NT2/D1 (cell line): ENCODE measurements at regions not wholly inside any gene's neighbourhood (a gene's known extent, or its start where the extent isn't known, plus 50 kb on each side); places are given as distances from the start of the nearest gene placed in this dataset.

Source experiments
- DNase-seq: peaks from one replicate; pipeline ENCODE4 v3.0.0-alpha.2; 2011; ENCODE audit warnings: low read depth, low spot score
- H3K27me3 ChIP-seq: 2 replicates; pipeline ENCODE4 v1.6.0; 2011; ENCODE audit warnings: mild to moderate bottlenecking; ENCODE audit not compliant: insufficient read length, insufficient read depth
- H3K36me3 ChIP-seq: 2 replicates; pipeline ENCODE4 v1.6.1; 2011; ENCODE audit warnings: mild to moderate bottlenecking, low read length, mixed read lengths; ENCODE audit not compliant: insufficient read depth, insufficient read length
- H3K4me1 ChIP-seq: 2 replicates; pipeline ENCODE4 v1.5.1; 2011; ENCODE audit not compliant: insufficient read depth, insufficient read length
- H3K4me3 ChIP-seq: 2 replicates; pipeline ENCODE4 v1.5.1; 2011; ENCODE audit warnings: low read depth; ENCODE audit not compliant: insufficient read length
- H3K9ac ChIP-seq: 2 replicates; pipeline ENCODE4 v1.6.0; 2011; ENCODE audit warnings: low read depth; ENCODE audit not compliant: insufficient read length
- H3K9me3 ChIP-seq: 2 replicates; pipeline ENCODE4 v1.5.1; 2011; ENCODE audit warnings: mild to moderate bottlenecking, low read length; ENCODE audit not compliant: insufficient read depth
- SUZ12 ChIP-seq: IDR thresholded peaks from 2 replicates; pipeline ENCODE4 v1.6.1; 2011; ENCODE audit not compliant: insufficient read length, insufficient read depth; ENCODE audit errors: extremely low read depth
- YY1 ChIP-seq: IDR thresholded peaks from 2 replicates; pipeline ENCODE4 v1.6.1; 2011; ENCODE audit not compliant: insufficient read length, insufficient read depth
- ZNF274 ChIP-seq: IDR thresholded peaks from 2 replicates; pipeline ENCODE4 v1.6.1; 2011; ENCODE audit warnings: mild to moderate bottlenecking, low read depth, low read length

DNA sequence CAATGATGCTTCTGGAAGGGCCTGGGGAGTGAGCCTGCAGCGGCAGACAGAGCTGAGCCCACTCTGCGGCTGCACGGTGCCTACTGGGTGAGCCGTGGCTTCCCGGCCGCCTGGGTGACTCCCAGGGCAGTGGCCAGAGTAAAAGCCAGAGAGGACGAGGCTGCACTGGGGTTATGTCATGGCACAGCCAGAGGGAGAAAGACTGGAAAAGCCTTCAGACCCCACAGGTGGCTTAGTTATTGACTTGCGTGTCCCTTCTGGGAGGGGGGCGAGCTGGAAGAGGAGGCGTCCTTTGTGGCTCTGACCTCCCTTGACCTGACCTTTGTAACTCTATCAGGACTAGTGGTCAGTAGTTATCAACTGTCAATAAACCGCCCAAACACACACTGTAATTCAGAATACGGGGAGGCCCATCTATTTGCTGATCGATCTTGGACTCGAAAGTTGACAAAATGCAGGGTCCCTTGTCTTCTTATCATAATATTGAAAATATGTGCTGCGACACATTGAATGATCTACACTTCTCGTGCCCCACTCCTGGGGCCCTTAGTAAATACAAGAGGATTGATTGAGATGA, 385.9 kb upstream of the ZFHX3 start:
- H3K36me3 ChIP-seq, result no peaks in the 10 kb centered on the region
- TF ChIP-seq SUZ12 (no peak), ZNF274 (no peak), YY1 (no peak)
- H3K27me3 ChIP-seq, result no peaks in the 10 kb centered on the region
- H3K9me3 ChIP-seq, result no peaks in the 10 kb centered on the region
- peaks cover 8% of the 10 kb centered on the region for H3K4me1 ChIP-seq
- H3K9ac ChIP-seq, result no peak overlapping the region
- H3K4me3 ChIP-seq, result no peak overlapping the region
- no peak for DNase-seq

- H3K27me3 ChIP-seq, result no peaks in the 10 kb centered on the region
- no peak overlapping the region for H3K4me3 ChIP-seq
- no peaks in the 10 kb centered on the region for H3K36me3 ChIP-seq
- H3K4me1 ChIP-seq, result peaks cover 8% of the 10 kb centered on the region
- no peak for DNase-seq
- H3K9ac ChIP-seq, result no peak overlapping the region
- no peak for TF ChIP-seq YY1
- no peak for TF ChIP-seq ZNF274
- no peak for TF ChIP-seq SUZ12
- H3K9me3 ChIP-seq, result no peaks in the 10 kb centered on the region
Observed at GRCh38 chr16:73432850-73433730, 385.2 kb upstream of the ZFHX3 start.

- no peaks in the 10 kb centered on the region for H3K27me3 ChIP-seq
- no peak for TF ChIP-seq YY1
- TF ChIP-seq SUZ12, result no peak
- TF ChIP-seq ZNF274, result no peak
- H3K4me1 ChIP-seq, result peaks cover 11% of the 10 kb centered on the region
- H3K36me3 ChIP-seq, result no peaks in the 10 kb centered on the region
- H3K9ac ChIP-seq, result no peak overlapping the region
- H3K4me3 ChIP-seq, result no peak overlapping the region
- DNase-seq, result no peak
- no peaks in the 10 kb centered on the region for H3K9me3 ChIP-seq
Observed at GRCh38 chr16:73430138-73430537, 382.2 kb upstream of the ZFHX3 start.

DNA sequence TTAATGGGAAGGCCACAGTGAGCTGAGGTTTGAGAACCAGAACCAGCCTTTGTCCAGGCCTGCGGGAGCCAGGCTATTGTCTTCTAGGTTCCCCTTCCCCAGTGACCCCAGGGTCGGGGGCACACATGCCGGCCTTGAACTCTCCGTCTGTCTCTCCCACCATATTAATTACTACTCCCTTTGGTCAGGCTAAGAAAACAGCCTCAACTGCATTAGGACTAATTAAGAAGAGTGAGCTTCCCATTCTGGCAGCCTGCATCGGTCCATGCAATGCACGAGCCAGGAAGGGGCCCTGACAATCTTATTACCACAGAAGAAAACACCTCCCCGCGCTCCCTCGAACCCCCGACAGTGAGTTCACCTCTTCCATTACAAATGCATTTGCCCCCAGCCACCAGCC, 380.2 kb upstream of the ZFHX3 start:
- no peaks in the 10 kb centered on the region for H3K36me3 ChIP-seq
- DNase-seq, result no peak
- no peak overlapping the region for H3K4me3 ChIP-seq
- no peak overlapping the region for H3K9ac ChIP-seq
- no peak for TF ChIP-seq SUZ12
- H3K4me1 ChIP-seq, result peaks cover 7% of the 10 kb centered on the region
- no peaks in the 10 kb centered on the region for H3K27me3 ChIP-seq
- H3K9me3 ChIP-seq, result no peaks in the 10 kb centered on the region

DNA sequence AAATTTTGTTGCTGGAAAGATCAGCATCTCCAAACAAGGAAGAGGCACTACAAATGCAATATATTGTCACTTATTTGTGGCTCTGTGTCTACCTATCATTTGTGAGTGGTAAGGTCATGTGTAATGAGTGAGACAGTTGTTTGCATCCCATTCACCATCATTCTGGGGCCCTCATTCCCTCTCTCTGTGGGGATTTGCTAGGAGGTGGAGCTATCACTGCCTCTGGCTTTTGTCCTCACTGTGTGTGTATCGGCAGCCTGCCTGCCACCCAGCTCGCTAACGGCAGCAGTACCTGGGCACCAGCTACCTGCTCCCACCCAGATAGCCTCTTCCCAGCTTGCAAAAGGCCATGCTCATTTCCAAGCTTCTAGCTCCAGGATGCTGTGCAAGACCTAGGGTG, 379.2 kb upstream of the ZFHX3 start:
- no peak for TF ChIP-seq YY1
- no peak for TF ChIP-seq ZNF274
- no peak for TF ChIP-seq SUZ12
- no peak for DNase-seq
- Histone ChIP-seq H3K9ac (no peak overlapping the region), H3K4me3 (no peak overlapping the region), H3K9me3 (no peaks in the 10 kb centered on the region), H3K27me3 (no peaks in the 10 kb centered on the region), H3K36me3 (no peaks in the 10 kb centered on the region), H3K4me1 (peaks cover 3% of the 10 kb centered on the region)

DNA sequence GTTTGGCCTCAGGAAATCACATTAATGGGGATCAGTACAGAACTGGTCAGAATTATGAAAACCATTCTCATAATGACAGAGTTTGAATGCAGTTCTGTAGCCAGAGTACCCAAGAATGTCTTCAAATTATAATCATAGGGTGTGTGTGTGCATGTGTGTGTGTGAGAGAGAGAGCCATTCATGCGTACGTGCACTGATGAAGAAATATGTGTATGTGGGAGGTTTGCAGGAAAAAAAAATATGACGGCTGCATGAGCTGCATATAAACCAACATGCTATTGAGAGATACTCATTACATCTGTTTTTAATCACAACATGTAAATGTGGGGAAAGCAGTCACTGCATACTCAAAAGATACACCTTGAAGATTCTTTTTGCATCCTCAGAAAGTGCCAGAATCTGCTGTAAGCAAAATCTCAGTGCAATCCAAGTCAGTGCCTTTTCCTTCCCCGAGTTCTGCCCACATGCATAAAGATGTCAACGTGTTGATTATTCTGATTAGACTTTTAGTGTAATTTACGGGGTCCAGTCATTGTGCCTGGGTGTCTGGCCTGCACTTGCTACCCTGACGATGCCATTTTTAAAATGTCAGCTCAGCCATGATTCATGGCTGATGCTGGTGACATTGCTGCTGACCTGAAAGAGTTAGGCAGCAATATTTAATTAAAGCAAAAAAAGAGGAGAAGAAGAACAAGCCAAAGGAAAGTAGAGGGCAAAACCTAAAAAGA, 378.7 kb upstream of the ZFHX3 start:
- H3K4me1 ChIP-seq, result peaks cover 3% of the 10 kb centered on the region
- TF ChIP-seq YY1 (no peak), ZNF274 (no peak), SUZ12 (no peak)

DNA sequence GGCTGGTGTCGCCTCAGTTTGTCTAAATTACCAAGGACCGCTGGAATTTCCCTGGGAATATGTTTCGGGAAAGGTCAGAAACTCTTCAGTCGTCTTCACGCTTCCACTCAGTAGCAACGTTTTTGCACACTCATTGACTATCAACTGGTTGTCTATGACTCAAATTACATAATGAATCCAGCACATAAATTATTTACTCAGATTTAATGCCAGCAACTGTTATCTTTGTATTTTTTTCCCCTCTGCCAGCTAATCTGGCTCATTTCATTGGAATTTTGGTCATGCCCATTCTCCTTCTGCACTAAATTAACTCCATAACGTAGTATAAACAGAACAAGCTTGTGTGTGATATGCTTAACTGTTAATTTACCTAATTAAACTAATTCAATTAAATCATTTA, 372.7 kb upstream of the ZFHX3 start:
- Histone ChIP-seq H3K4me1 (no peaks in the 10 kb centered on the region), H3K9me3 (no peaks in the 10 kb centered on the region), H3K27me3 (no peaks in the 10 kb centered on the region), H3K4me3 (no peak overlapping the region), H3K36me3 (no peaks in the 10 kb centered on the region), H3K9ac (no peak overlapping the region)
- no peak for DNase-seq
- TF ChIP-seq SUZ12 (no peak), YY1 (no peak), ZNF274 (no peak)

More for the DNA sequence above, 378.7 kb upstream of the ZFHX3 start:
- Histone ChIP-seq H3K9ac (no peak overlapping the region), H3K27me3 (no peaks in the 10 kb centered on the region), H3K9me3 (no peaks in the 10 kb centered on the region), H3K4me3 (no peak overlapping the region), H3K36me3 (no peaks in the 10 kb centered on the region)
- no peak for DNase-seq
